Stimulated activated CD4-positive, alpha-beta T cell treated with anti-CD3 and anti-CD28 coated beads, Interleukin-1b, Interleukin-23, amount 100 ng/mL, for 4 hours (primary cell): ENCODE measurements at regions not wholly inside any gene's neighbourhood (a gene's known extent, or its start where the extent isn't known, plus 50 kb on each side); places are given as distances from the start of the nearest gene placed in this dataset.

Experiments
- DNase-seq, 2 donors: peaks; one replicate each; pipeline ENCODE4 v3.0.0-alpha.2; 2020; ENCODE audit warnings: low read depth in 2 of 2

- no peak for DNase-seq
These were observed 83.2 kb upstream of the MGAT5 start for GRCh38 chr2:134170700-134171099.

- no peak for DNase-seq
These were observed 80.4 kb upstream of the MGAT5 start for GRCh38 chr2:134173338-134174016.

- no peak for DNase-seq
These were observed 79.2 kb upstream of the MGAT5 start for GRCh38 chr2:134174711-134175110.

- DNase-seq = no peak
These were observed 78.0 kb upstream of the MGAT5 start for GRCh38 chr2:134175834-134176233.

GRCh38 chr2:134177351-134177931, 76.4 kb upstream of the MGAT5 start:
- no peak for DNase-seq

GRCh38 chr2:134178138-134178877, 75.6 kb upstream of the MGAT5 start:
- no peak for DNase-seq

- DNase-seq = no peak
These were observed 72.7 kb upstream of the MGAT5 start for GRCh38 chr2:134181219-134181618.

- DNase-seq = no peak
These were observed 70.2 kb upstream of the MGAT5 start for GRCh38 chr2:134183679-134184078.

GRCh38 chr2:134185639-134186038, 68.2 kb upstream of the MGAT5 start:
- no peak for DNase-seq

GRCh38 chr2:134189009-134189720, 64.7 kb upstream of the MGAT5 start:
- DNase-seq = no peak

- DNase-seq = no peak
These were observed 63.6 kb upstream of the MGAT5 start for GRCh38 chr2:134190062-134190806.

GRCh38 chr2:134190807-134191203, 63.1 kb upstream of the MGAT5 start:
- no peak for DNase-seq

- DNase-seq = no peak
These were observed 62.0 kb upstream of the MGAT5 start for GRCh38 chr2:134191835-134192234.

GRCh38 chr2:134193006-134193405, 60.9 kb upstream of the MGAT5 start:
- DNase-seq = no peak

- no peak for DNase-seq
These were observed 59.4 kb upstream of the MGAT5 start for GRCh38 chr2:134194519-134194918.

- no peak for DNase-seq
These were observed 58.5 kb upstream of the MGAT5 start for GRCh38 chr2:134195341-134195740.

GRCh38 chr2:134197445-134197844, 56.4 kb upstream of the MGAT5 start:
- no peak for DNase-seq

GRCh38 chr2:134198006-134198634, 55.8 kb upstream of the MGAT5 start:
- no peak for DNase-seq

GRCh38 chr2:134199123-134199522, 54.7 kb upstream of the MGAT5 start:
- no peak for DNase-seq

GRCh38 chr2:134200036-134200618, 53.7 kb upstream of the MGAT5 start:
- no peak for DNase-seq

GRCh38 chr2:134201533-134201932, 52.3 kb upstream of the MGAT5 start:
- DNase-seq = no peak
